HuH-7.5 (cell line): ENCODE measurements at regions not wholly inside any gene's neighbourhood (a gene's known extent, or its start where the extent isn't known, plus 50 kb on each side); places are given as distances from the start of the nearest gene placed in this dataset.

Experiments
- DNase-seq: peaks from one replicate; pipeline ENCODE4 v3.0.0; 2011; ENCODE audit warnings: low spot score

- DNase-seq = no peak
Observed at GRCh38 chr10:33126742-33127141, 168.7 kb upstream of the ITGB1 start.

GRCh38 chr10:33125522-33126517 lies 167.8 kb upstream of the ITGB1 start:
- DNase-seq = no peak

GRCh38 chr10:33125111-33125510 lies 167.1 kb upstream of the ITGB1 start:
- no peak for DNase-seq

GRCh38 chr10:33123680-33124079 lies 165.7 kb upstream of the ITGB1 start:
- DNase-seq = no peak

GRCh38 chr10:33122014-33122809 lies 164.2 kb upstream of the ITGB1 start:
- DNase-seq = no peak

GRCh38 chr10:33120700-33121099 lies 162.7 kb upstream of the ITGB1 start:
- no peak for DNase-seq

- DNase-seq = no peak
Observed at GRCh38 chr10:33120275-33120674, 162.2 kb upstream of the ITGB1 start.

- no peak for DNase-seq
Observed at GRCh38 chr10:33117816-33118215, 159.8 kb upstream of the ITGB1 start.

GRCh38 chr10:33117230-33117629 lies 159.2 kb upstream of the ITGB1 start:
- no peak for DNase-seq

GRCh38 chr10:33115738-33116719 lies 158.0 kb upstream of the ITGB1 start:
- no peak for DNase-seq

GRCh38 chr10:33114451-33114952 lies 156.5 kb upstream of the ITGB1 start:
- no peak for DNase-seq

- DNase-seq = no peak
Observed at GRCh38 chr10:33113466-33113865, 155.4 kb upstream of the ITGB1 start.

- no peak for DNase-seq
Observed at GRCh38 chr10:33112831-33113455, 154.9 kb upstream of the ITGB1 start.

- no peak for DNase-seq
Observed at GRCh38 chr10:33111488-33112051, 153.5 kb upstream of the ITGB1 start.

GRCh38 chr10:33109788-33110469 lies 151.9 kb upstream of the ITGB1 start:
- DNase-seq = no peak

- no peak for DNase-seq
Observed at GRCh38 chr10:33109384-33109783, 151.4 kb upstream of the ITGB1 start.

- DNase-seq = no peak
Observed at GRCh38 chr10:33107953-33108352, 149.9 kb upstream of the ITGB1 start.

GRCh38 chr10:33106767-33107166 lies 148.7 kb upstream of the ITGB1 start:
- no peak for DNase-seq

GRCh38 chr10:33103863-33104379 lies 145.9 kb upstream of the ITGB1 start:
- DNase-seq = no peak

- DNase-seq = no peak
Observed at GRCh38 chr10:33102071-33102470, 144.0 kb upstream of the ITGB1 start.
